HepG2 (cell line): ENCODE measurements at regions not wholly inside any gene's neighbourhood (a gene's known extent, or its start where the extent isn't known, plus 50 kb on each side); places are given as distances from the start of the nearest gene placed in this dataset.

ENCODE experiments used
- ATAC-seq: fragments of 200-7000 bp; cut with Tn5 transposase; 3 replicates; pipeline ENCODE4 v1.9.1; 2020; ENCODE audit warnings: mild to moderate bottlenecking, moderate library complexity
- BruUV-seq: library from RNA; stranded (reverse); fragments of 400-500 nt; replicated peaks from 2 replicates; lab custom pipeline; 2021; lab: Mats Ljungman, UMichigan
- CTCF ChIA-PET: fragments of 300-600 bp; formaldehyde crosslinking; extraction: SDS; loops from one replicate; lab custom pipeline; 2021; ENCODE audit warnings: low total read pairs, inconsistent platforms, low intra/inter-chr PET ratio; lab: Yijun Ruan, JAX
- POLR2A ChIA-PET: fragments of 350-600 bp; sonication (Branson Sonifier 250); formaldehyde crosslinking; loops from one replicate; lab custom pipeline; 2020; ENCODE audit warnings: antibody characterized with exemption, inconsistent platforms; lab: Yijun Ruan, JAX
- DNase-seq: peaks from one replicate; pipeline ENCODE4 v3.0.0-alpha.2; 2015; ENCODE audit warnings: low spot score
- FAIRE-seq: peaks from 3 replicates; lab custom pipeline; 2011; peaks lifted over from hg19 to GRCh38; lab: Jason Lieb, UNC
- H2AFZ ChIP-seq: one replicate; pipeline ENCODE4 v1.6.1; 2011; ENCODE audit warnings: low read length, inconsistent platforms
- H3K27ac ChIP-seq: fragments of 300-600 bp; 3 replicates; pipeline ENCODE4 v1.8.0; 2011; ENCODE audit warnings: mixed run types, mild to moderate bottlenecking, mixed read lengths, low read length, inconsistent platforms; ENCODE audit not compliant: insufficient read depth; ENCODE audit errors: extremely low read length
- H3K27me3 ChIP-seq, 2 experiments: fragments of 200-600 bp in 1 of 2; 2 replicates in 1 of 2; 3 replicates in 1 of 2; pipeline versions ENCODE4 v1.6.0 to v1.8.0; 2011; ENCODE audit warnings: low read length in 2 of 2, mild to moderate bottlenecking in 2 of 2, moderate library complexity in 2 of 2, inconsistent platforms in 1 of 2; ENCODE audit not compliant: insufficient read depth in 2 of 2, control insufficient read depth in 1 of 2
- H3K36me3 ChIP-seq, 2 experiments: fragments of 200-600 bp in 1 of 2; replicated peaks in 1 of 2; 2 replicates in 1 of 2; 3 replicates in 1 of 2; pipeline versions ENCODE4 v1.5.1 to v1.8.0; 2011; ENCODE audit warnings: low read length in 2 of 2, inconsistent platforms in 1 of 2; ENCODE audit not compliant: insufficient read depth in 2 of 2, control insufficient read depth in 1 of 2
- H3K4me1 ChIP-seq: 2 replicates; pipeline ENCODE4 v1.5.1; 2012; ENCODE audit warnings: low read length, inconsistent platforms; ENCODE audit not compliant: insufficient read depth
- H3K4me2 ChIP-seq: 2 replicates; pipeline ENCODE4 v1.6.0; 2011; ENCODE audit warnings: low read depth, low read length, inconsistent platforms
- H3K4me3 ChIP-seq, 3 experiments: fragments of 200-600 bp in 1 of 3; sonication (generic), shearing (Covaris generic) in 1 of 3; replicated peaks in 1 of 3; 2 replicates each; pipeline ENCODE4 v1.5.1; 2011 to 2016; ENCODE audit warnings: low read length in 3 of 3, inconsistent platforms in 2 of 3, low read depth in 2 of 3, mild to moderate bottlenecking in 2 of 3, control low read depth in 1 of 3, mixed read lengths in 1 of 3; ENCODE audit not compliant: insufficient read depth in 1 of 3
- H3K79me2 ChIP-seq: one replicate; pipeline ENCODE4 v1.6.1; 2011; ENCODE audit warnings: low read length, inconsistent platforms; ENCODE audit not compliant: insufficient read depth
- H3K9ac ChIP-seq: 2 replicates; pipeline ENCODE4 v1.6.0; 2011; ENCODE audit warnings: mild to moderate bottlenecking, low read depth, low read length, inconsistent platforms; ENCODE audit not compliant: insufficient read depth
- H3K9me3 ChIP-seq: 2 replicates; pipeline ENCODE4 v1.5.1; 2012; ENCODE audit warnings: mild to moderate bottlenecking, low read length
- H4K20me1 ChIP-seq: 2 replicates; pipeline ENCODE4 v1.6.0; 2011; ENCODE audit warnings: inconsistent platforms, mild to moderate bottlenecking, low read length, moderate library complexity; ENCODE audit not compliant: insufficient read depth
- CENPX ChIP-seq: sonication (generic); formaldehyde crosslinking; IDR thresholded peaks from 2 replicates; pipeline ENCODE4 v1.9.0; 2021; ENCODE audit warnings: mild to moderate bottlenecking, missing genetic modification reagents, moderate library complexity
- FOSL2 ChIP-seq: sonication (generic); formaldehyde crosslinking; IDR thresholded peaks from 2 replicates; pipeline ENCODE4 v1.4.0; 2020; ENCODE audit warnings: missing genetic modification reagents
- FOXA3 ChIP-seq: IDR thresholded peaks from 2 replicates; pipeline ENCODE4 v1.6.1; 2016; ENCODE audit warnings: missing genetic modification reagents, missing compliant biosample characterization
- KMT2A ChIP-seq: sonication (generic); formaldehyde crosslinking; IDR thresholded peaks from 2 replicates; pipeline ENCODE4 v1.4.0; 2020; ENCODE audit warnings: missing genetic modification reagents
- PLRG1 ChIP-seq: fragments of 450-650 bp; conservative IDR thresholded peaks from 2 replicates; pipeline ENCODE4 v1.6.1; 2016
- RAD51 ChIP-seq: fragments of 450-650 bp; IDR thresholded peaks from 2 replicates; pipeline ENCODE4 v1.6.1; 2016; ENCODE audit warnings: borderline replicate concordance
- RFXANK ChIP-seq: IDR thresholded peaks from 2 replicates; pipeline ENCODE4 v1.6.1; 2016
- SKI ChIP-seq: fragments of 450-650 bp; IDR thresholded peaks from one replicate; pipeline ENCODE4 v1.6.1; 2018; ENCODE audit warnings: mild to moderate bottlenecking; ENCODE audit not compliant: partially characterized antibody
- SMARCC2 ChIP-seq: fragments of 450-650 bp; IDR thresholded peaks from 2 replicates; pipeline ENCODE4 v1.6.1; 2017; ENCODE audit warnings: antibody characterized with exemption, mild to moderate bottlenecking
- TEAD3 ChIP-seq: optimal IDR thresholded peaks from 2 replicates; pipeline ENCODE3; 2016; ENCODE audit warnings: borderline replicate concordance
- ZNF367 ChIP-seq: sonication (generic); formaldehyde crosslinking; IDR thresholded peaks from 2 replicates; pipeline ENCODE4 v1.4.0; 2020; ENCODE audit warnings: missing genetic modification reagents, borderline replicate concordance
- ZNF747 ChIP-seq: sonication (generic); formaldehyde crosslinking; IDR thresholded peaks from 2 replicates; pipeline ENCODE4 v1.8.1; 2023; ENCODE audit warnings: missing genetic modification reagents, mild to moderate bottlenecking, borderline replicate concordance
- WGBS: methylation state at CpG from one replicate; pipeline ENCODE4 v1.1.6; 2017; ENCODE audit warnings: low lambda C conversion rate; 5-methylcytosine and 5-hydroxymethylcytosine counted together
- in situ Hi-C: cut with HindIII; loops from 2 replicates; pipeline ENCODE4 v1.10.0; 2017; ENCODE audit warnings: low pct_unique_long_range_greater_than_20kb; ENCODE audit not compliant: extremely low pct_ligation_motif_present
- intact Hi-C: fragments of 100-400 bp; cut with micrococcal nuclease; formaldehyde crosslinking; loops from one replicate; pipeline ENCODE4 v1.10.0; 2022; ENCODE audit not compliant: unreplicated experiment
- TF ChIP-seq, protein P1 (sequence below): IDR thresholded peaks from 2 replicates; pipeline ENCODE4 v1.6.1; 2016; ENCODE audit warnings: low read depth
- TF ChIP-seq, protein P2 (sequence below): sonication (generic); formaldehyde crosslinking; IDR thresholded peaks from 2 replicates; pipeline ENCODE4 v1.5.1; 2020; ENCODE audit warnings: mild to moderate bottlenecking, missing genetic modification reagents
- TF ChIP-seq, protein P3 (sequence below): IDR thresholded peaks from 2 replicates; pipeline ENCODE4 v1.6.1; 2016; ENCODE audit warnings: low read depth, borderline replicate concordance
- TF ChIP-seq, protein P4 (sequence below): sonication (generic); formaldehyde crosslinking; IDR thresholded peaks from 2 replicates; pipeline ENCODE4 v1.9.0; 2021; ENCODE audit warnings: missing genetic modification reagents, mild to moderate bottlenecking, borderline replicate concordance

DNA sequence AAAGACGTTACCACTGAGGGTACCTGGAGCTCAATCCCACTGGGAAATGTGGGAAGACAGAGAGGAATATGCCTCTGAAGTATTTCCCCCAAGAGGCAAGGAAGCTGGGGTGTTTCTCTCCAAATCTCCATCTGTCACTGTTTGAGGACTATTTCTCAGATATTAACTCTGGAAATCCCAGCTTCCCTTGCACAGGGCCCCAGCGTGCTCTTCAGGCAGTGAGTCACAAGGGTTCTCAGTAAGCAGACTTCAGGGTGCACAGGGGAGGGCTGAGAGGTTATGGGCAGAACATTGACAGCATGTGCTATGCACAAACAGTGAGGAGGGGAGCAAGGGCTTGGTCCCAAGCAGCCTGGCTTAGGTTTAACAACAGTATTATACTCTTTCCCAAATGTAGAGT lies 60.9 kb upstream of the EED start:
- ATAC-seq (peak; percentile 53; the same call in 2 of the 3 replicates), DNase-seq (no peak), FAIRE-seq (no peak)
- Histone ChIP-seq H3K9me3 (no peaks in the 10 kb centered on the region), H3K36me3 (no peaks in the 10 kb centered on the region), H3K4me2 (no peak overlapping the region), H2AFZ (no peak overlapping the region), H3K9ac (no peak overlapping the region), H3K4me3 (no peak overlapping the region), H4K20me1 (no peaks in the 10 kb centered on the region), H3K27ac (no peak overlapping the region), H3K27me3 (peaks cover 0 to 11% of the 10 kb centered on the region in 2 experiments; a peak in 2 of 5 replicates), H3K4me1 (peaks cover 21% of the 10 kb centered on the region), H3K79me2 (no peaks in the 10 kb centered on the region)
- TF ChIP-seq PLRG1 = no peak
- TF ChIP-seq, protein P1, sequence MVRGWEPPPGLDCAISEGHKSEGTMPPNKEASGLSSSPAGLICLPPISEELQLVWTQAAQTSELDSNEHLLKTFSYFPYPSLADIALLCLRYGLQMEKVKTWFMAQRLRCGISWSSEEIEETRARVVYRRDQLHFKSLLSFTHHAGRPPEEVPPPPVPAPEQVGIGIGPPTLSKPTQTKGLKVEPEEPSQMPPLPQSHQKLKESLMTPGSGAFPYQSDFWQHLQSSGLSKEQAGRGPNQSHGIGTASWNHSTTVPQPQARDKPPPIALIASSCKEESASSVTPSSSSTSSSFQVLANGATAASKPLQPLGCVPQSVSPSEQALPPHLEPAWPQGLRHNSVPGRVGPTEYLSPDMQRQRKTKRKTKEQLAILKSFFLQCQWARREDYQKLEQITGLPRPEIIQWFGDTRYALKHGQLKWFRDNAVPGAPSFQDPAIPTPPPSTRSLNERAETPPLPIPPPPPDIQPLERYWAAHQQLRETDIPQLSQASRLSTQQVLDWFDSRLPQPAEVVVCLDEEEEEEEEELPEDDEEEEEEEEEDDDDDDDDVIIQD = no peak
- TF ChIP-seq ZNF367 = no peak
- no peak for TF ChIP-seq CENPX (CRISPR knock-in tag)
- TF ChIP-seq, protein P2, sequence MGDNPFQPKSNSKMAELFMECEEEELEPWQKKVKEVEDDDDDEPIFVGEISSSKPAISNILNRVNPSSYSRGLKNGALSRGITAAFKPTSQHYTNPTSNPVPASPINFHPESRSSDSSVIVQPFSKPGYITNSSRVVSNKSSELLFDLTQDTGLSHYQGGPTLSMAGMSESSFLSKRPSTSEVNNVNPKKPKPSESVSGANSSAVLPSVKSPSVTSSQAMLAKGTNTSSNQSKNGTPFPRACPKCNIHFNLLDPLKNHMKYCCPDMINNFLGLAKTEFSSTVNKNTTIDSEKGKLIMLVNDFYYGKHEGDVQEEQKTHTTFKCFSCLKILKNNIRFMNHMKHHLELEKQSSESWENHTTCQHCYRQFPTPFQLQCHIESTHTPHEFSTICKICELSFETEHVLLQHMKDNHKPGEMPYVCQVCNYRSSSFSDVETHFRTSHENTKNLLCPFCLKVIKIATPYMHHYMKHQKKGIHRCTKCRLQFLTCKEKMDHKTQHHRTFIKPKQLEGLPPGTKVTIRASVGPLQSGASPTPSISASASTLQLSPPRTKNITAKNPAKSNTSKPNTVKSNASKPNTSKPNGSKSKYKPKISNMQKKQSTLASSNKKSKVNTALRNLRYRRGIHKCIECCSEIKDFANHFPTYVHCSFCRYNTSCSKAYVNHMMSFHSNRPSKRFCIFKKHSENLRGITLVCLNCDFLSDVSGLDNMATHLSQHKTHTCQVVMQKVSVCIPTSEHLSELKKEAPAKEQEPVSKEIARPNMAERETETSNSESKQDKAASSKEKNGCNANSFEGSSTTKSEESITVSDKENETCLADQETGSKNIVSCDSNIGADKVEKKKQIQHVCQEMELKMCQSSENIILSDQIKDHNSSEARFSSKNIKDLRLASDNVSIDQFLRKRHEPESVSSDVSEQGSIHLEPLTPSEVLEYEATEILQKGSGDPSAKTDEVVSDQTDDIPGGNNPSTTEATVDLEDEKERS (CRISPR knock-in tag) = no peak
- TF ChIP-seq KMT2A = no peak
- no peak for TF ChIP-seq SMARCC2
- no peak for TF ChIP-seq TEAD3 (CRISPR knock-in tag)
- TF ChIP-seq, protein P3, sequence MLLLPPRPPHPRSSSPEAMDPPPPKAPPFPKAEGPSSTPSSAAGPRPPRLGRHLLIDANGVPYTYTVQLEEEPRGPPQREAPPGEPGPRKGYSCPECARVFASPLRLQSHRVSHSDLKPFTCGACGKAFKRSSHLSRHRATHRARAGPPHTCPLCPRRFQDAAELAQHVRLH = no peak
- TF ChIP-seq FOSL2 = no peak
- TF ChIP-seq, protein P4, sequence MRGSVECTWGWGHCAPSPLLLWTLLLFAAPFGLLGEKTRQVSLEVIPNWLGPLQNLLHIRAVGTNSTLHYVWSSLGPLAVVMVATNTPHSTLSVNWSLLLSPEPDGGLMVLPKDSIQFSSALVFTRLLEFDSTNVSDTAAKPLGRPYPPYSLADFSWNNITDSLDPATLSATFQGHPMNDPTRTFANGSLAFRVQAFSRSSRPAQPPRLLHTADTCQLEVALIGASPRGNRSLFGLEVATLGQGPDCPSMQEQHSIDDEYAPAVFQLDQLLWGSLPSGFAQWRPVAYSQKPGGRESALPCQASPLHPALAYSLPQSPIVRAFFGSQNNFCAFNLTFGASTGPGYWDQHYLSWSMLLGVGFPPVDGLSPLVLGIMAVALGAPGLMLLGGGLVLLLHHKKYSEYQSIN (CRISPR knock-in tag) = no peak
- TF ChIP-seq RFXANK (CRISPR knock-in tag) = no peak
- TF ChIP-seq SKI = no peak
- no peak for TF ChIP-seq ZNF747
- no peak for TF ChIP-seq FOXA3
- no peak for TF ChIP-seq RAD51
- intact Hi-C loops = no loop called here
- CTCF ChIA-PET = no interaction called here
- no TSS peak for BruUV-seq
- whole genome bisulfite sequencing = 4% methylated on average over 2 of the region's 2 CpGs
- POLR2A ChIA-PET = interaction anchor here (2.0 kb wide), 1 partner anchor 114 kb away, joined by 5 read pairs; the partner anchor contains the start of gene PICALM
- in situ Hi-C loops = no loop called here
